RKO (cell line): ENCODE measurements at regions not wholly inside any gene's neighbourhood (a gene's known extent, or its start where the extent isn't known, plus 50 kb on each side); places are given as distances from the start of the nearest gene placed in this dataset.
"Not testable (repeated sequence)": the region's sequence is repeated elsewhere in the genome, so short reads cannot be mapped to it uniquely, and the experiment has no call there.

Experiments
- DNase-seq: peaks from one replicate; pipeline ENCODE4 v3.0.0-alpha.2; 2016; ENCODE audit warnings: low spot score

GRCh38 chr16:60271781-60272180, 1537.7 kb upstream of the GOT2 start:
- DNase-seq: no peak

- no peak for DNase-seq
Measured at GRCh38 chr16:60271025-60271771, 1537.1 kb upstream of the GOT2 start.

- DNase-seq: no peak
Measured at GRCh38 chr16:60261425-60261824, 1527.3 kb upstream of the GOT2 start.

GRCh38 chr16:60259956-60260355, 1525.8 kb upstream of the GOT2 start:
- no peak for DNase-seq

GRCh38 chr16:60246086-60246485, 1512.0 kb upstream of the GOT2 start:
- DNase-seq: no peak

- DNase-seq: no peak
Measured at GRCh38 chr16:60241671-60242070, 1507.6 kb upstream of the GOT2 start.

GRCh38 chr16:60230666-60231065, 1496.5 kb upstream of the GOT2 start:
- DNase-seq: no peak

GRCh38 chr16:60225541-60225940, 1491.4 kb upstream of the GOT2 start:
- DNase-seq: no peak

- no peak for DNase-seq
Measured at GRCh38 chr16:60217787-60218186, 1483.7 kb upstream of the GOT2 start.

GRCh38 chr16:60214311-60214710, 1480.2 kb upstream of the GOT2 start:
- DNase-seq: no peak

GRCh38 chr16:60206516-60206915, 1472.4 kb upstream of the GOT2 start:
- no peak for DNase-seq

GRCh38 chr16:60204181-60204580, 1470.1 kb upstream of the GOT2 start:
- peak; percentile 28 for DNase-seq

- peak; percentile 5 for DNase-seq
Measured at GRCh38 chr16:60203525-60204124, 1469.5 kb upstream of the GOT2 start.

- not testable (repeated sequence) for DNase-seq
Measured at GRCh38 chr16:60200729-60201128, 1466.6 kb upstream of the GOT2 start.

GRCh38 chr16:60200161-60200560, 1466.0 kb upstream of the GOT2 start:
- no peak for DNase-seq

GRCh38 chr16:60199150-60199549, 1465.0 kb upstream of the GOT2 start:
- no peak for DNase-seq

GRCh38 chr16:60181536-60181935, 1447.4 kb upstream of the GOT2 start:
- no peak for DNase-seq

- DNase-seq: no peak
Measured at GRCh38 chr16:60180609-60181008, 1446.5 kb upstream of the GOT2 start.

- DNase-seq: no peak
Measured at GRCh38 chr16:60170196-60170595, 1436.1 kb upstream of the GOT2 start.

GRCh38 chr16:60166111-60166510, 1432.0 kb upstream of the GOT2 start:
- DNase-seq: peak; percentile 3

- DNase-seq: peak; percentile 43
Measured at GRCh38 chr16:60151987-60152386, 1417.9 kb upstream of the GOT2 start.

GRCh38 chr16:60150907-60151306, 1416.8 kb upstream of the GOT2 start:
- DNase-seq: no peak

- no peak for DNase-seq
Measured at GRCh38 chr16:60143348-60143705, 1409.2 kb upstream of the GOT2 start.
